ENCODE measurements at regions not wholly inside any gene's neighbourhood (a gene's known extent, or its start where the extent isn't known, plus 50 kb on each side); places are given as distances from the start of the nearest gene placed in this dataset.
"Not testable (repeated sequence)": the region's sequence is repeated elsewhere in the genome, so short reads cannot be mapped to it uniquely, and the experiment has no call there.

- TF ChIP-seq, protein P1, sequence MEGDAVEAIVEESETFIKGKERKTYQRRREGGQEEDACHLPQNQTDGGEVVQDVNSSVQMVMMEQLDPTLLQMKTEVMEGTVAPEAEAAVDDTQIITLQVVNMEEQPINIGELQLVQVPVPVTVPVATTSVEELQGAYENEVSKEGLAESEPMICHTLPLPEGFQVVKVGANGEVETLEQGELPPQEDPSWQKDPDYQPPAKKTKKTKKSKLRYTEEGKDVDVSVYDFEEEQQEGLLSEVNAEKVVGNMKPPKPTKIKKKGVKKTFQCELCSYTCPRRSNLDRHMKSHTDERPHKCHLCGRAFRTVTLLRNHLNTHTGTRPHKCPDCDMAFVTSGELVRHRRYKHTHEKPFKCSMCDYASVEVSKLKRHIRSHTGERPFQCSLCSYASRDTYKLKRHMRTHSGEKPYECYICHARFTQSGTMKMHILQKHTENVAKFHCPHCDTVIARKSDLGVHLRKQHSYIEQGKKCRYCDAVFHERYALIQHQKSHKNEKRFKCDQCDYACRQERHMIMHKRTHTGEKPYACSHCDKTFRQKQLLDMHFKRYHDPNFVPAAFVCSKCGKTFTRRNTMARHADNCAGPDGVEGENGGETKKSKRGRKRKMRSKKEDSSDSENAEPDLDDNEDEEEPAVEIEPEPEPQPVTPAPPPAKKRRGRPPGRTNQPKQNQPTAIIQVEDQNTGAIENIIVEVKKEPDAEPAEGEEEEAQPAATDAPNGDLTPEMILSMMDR (IDR thresholded peaks at IDR 0.05), result no peak
- TF ChIP-seq ZFX (IDR thresholded peaks at IDR 0.05; ENCODE audit: borderline replicate concordance), result no peak
- H3K27ac ChIP-seq, result no peak overlapping the region
Observed at GRCh38 chr5:61231813-61232212, 69.5 kb upstream of the SMIM15 start.

- no peak overlapping the region for H3K27ac ChIP-seq
- no peak for TF ChIP-seq ZFX (IDR thresholded peaks at IDR 0.05; ENCODE audit: borderline replicate concordance)
- TF ChIP-seq, protein P1 (IDR thresholded peaks at IDR 0.05), result no peak
Observed at GRCh38 chr5:61232490-61233050, 70.3 kb upstream of the SMIM15 start.

- H3K27ac ChIP-seq, result no peak overlapping the region
- TF ChIP-seq, protein P1 (IDR thresholded peaks at IDR 0.05), result no peak
- no peak for TF ChIP-seq ZFX (IDR thresholded peaks at IDR 0.05; ENCODE audit: borderline replicate concordance)
Observed at GRCh38 chr5:61234019-61234418, 71.8 kb upstream of the SMIM15 start.

DNA sequence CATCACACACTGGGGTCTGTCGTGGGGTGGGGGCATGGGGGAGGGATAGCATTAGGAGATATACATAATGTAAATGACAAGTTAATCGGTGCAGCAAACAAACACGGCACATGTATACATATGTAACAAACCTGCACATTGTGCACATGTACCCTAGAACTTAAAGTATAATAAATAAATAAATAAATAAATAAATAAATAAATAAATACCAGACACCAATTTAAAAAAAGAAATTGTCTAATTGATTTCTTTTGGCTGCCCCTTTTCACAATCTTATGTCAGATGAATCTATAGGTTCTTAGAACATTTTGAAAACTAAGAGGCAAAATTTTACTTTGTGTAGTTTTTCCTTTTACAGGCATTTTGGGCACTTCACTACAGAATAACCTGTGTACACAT, 74.4 kb upstream of the SMIM15 start:
- H3K27ac ChIP-seq, result not testable (repeated sequence)

DNA sequence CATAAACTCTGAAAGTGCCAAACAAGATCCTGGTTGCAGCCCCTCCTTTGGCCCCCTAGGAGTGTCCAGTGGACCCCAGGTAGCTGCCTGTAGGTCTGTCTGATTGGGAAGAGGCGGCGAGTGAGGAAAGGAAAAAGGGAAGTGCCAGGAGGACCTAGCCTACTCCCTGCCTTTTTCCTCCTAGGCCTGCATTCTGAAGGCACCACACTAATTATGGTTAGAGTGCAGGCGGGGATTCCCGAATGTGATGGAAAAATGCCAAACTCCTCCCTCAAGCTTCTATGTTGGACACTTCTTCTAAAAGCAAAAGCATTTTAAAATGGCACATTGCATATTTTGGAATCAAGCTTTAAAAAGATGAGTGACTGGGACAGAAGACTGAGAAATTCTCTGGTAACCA, 83.2 kb upstream of the SMIM15 start:
- H3K27ac ChIP-seq, result peak overlapping the region; percentile 83
- TF ChIP-seq, protein P1 (IDR thresholded peaks at IDR 0.05), result no peak
- no peak for TF ChIP-seq ZFX (IDR thresholded peaks at IDR 0.05; ENCODE audit: borderline replicate concordance)

DNA sequence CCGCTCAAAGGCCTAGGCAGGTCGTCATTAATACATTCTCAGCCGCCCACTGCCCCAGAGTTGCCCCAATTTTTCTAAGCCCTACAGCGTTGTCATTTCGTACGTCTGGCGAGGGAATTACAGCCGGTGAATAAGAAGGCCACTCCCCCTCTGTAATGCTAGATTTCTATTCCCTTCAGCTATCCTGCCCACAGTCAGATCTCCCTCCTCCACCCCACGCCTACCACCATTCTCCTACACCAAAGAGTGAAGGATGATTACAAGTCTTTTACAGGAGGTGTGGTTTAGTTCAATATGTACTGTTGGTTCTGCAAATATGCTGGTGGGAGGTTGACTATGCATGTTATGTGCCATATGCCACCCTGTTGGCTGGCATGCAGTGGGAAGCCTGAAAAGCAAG, 83.7 kb upstream of the SMIM15 start:
- H3K27ac ChIP-seq, result peak overlapping the region; percentile 83
- TF ChIP-seq ZFX (IDR thresholded peaks at IDR 0.05; ENCODE audit: borderline replicate concordance), result no peak
- TF ChIP-seq, protein P1 (IDR thresholded peaks at IDR 0.05), result 0 out of 2 replicates have a peak, but pooled peaks have one; percentile 5

DNA sequence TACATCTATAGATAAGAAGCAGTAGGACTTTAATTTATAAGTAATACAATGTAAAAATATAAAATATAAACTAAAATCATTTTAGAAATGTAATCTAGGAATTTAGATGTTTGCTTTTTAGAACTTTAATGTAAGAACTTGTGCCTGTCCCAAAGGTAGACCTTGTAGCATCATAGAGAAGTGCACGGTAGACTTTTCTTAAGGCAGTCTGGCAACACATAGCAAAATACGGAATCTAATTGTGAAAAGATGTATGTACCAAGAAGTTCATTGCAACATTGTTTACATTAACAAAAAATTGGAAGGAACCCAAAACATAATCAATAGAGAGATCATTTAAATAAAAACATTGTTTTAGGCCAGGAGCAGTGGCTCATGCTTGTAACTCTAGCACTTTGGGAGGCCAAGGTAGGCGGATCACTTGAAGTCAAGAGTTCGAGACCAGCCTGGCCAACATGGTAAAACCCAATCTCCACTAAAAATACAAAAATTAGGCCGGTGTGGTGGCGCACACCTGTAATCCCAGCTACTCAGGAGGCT, 84.6 kb upstream of the SMIM15 start:
- TF ChIP-seq ZFX (IDR thresholded peaks at IDR 0.05; ENCODE audit: borderline replicate concordance), result no peak
- TF ChIP-seq, protein P1 (IDR thresholded peaks at IDR 0.05), result no peak
- H3K27ac ChIP-seq, result peak overlapping the region; percentile 83

Measured in 22Rv1 (cell line).